ENCODE measurements at regions not wholly inside any gene's neighbourhood (a gene's known extent, or its start where the extent isn't known, plus 50 kb on each side); places are given as distances from the start of the nearest gene placed in this dataset.
"Not testable (repeated sequence)": the region's sequence is repeated elsewhere in the genome, so short reads cannot be mapped to it uniquely, and the experiment has no call there.

DNA sequence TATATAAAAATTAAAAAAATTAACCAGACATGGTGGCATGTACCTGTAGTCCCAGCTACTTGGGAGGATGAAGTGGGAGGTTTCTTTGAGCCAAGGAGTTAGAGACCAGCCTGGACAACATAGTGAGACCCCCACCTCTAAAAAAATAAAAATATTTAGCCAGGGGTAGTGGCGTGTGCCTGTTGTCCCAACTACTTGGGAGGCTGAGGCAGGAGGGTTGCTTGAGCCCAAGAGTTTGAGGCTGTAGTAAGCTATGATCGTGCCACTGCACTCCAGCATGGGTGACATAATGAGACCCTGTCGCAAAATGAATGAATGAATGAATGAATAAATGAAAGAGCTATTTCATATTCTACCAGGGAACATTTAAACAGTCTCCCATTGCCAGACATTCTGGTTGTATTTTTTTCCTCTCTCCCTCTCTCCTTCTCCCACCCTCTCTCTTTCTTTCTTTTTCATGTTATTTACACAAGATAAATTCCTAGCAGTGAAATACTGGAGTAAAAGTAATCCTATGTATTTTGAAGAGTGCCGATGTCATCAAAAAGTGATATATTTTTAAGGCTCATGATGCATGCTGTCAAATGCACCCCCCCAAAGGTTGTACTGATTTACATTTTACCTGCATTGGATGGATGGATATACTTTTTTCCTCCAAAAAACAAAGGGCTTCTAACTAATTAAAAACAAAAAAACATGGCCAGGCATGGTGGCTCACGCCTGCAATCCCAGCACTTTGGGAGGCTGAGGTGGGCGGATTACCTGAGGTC is 194.8 kb upstream of the ZNF217 start:
- no peak overlapping the region for H3K27ac Mint-ChIP-seq
- H3K4me3 Mint-ChIP-seq: no peak overlapping the region
- no peak for DNase-seq
- no peak for TF ChIP-seq CTCF (IDR thresholded peaks at IDR 0.05)
- H3K9me3 Mint-ChIP-seq: no peaks in the 10 kb centered on the region
- no peak for ATAC-seq
- peaks cover 28% of the 10 kb centered on the region for H3K4me1 Mint-ChIP-seq (ENCODE audit: low read depth)
- H3K27me3 Mint-ChIP-seq: no peaks in the 10 kb centered on the region
- H3K36me3 Mint-ChIP-seq (ENCODE audit: low read depth): no peaks in the 10 kb centered on the region
- CTCF ChIA-PET: no interaction called here
- POLR2A ChIA-PET: no interaction called here
- intact Hi-C loops (cut with micrococcal nuclease): no loop called here

DNA sequence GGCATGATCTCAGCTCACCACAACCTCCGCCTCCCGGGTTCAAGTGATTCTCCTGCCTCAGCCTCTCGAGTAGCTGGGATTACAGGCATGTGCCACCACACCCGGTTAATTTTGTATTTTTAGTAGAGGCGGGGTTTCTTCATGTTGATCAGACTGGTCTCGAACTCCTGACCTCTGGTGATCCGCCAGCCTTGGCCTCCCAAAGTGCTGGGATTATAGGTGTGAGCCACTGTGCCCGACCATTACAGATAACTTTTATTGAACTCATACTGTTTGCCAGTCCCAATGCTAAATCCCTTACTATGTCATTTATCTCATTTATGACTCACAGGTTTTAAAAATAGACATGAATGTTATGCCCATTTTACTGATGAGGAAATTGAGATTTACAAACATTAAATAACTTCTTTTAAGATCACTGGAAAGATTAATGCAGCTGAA is 193.9 kb upstream of the ZNF217 start:
- ATAC-seq; H3K36me3 Mint-ChIP-seq (ENCODE audit: low read depth); H3K9me3 Mint-ChIP-seq; H3K27ac Mint-ChIP-seq; intact Hi-C loops (cut with micrococcal nuclease); CTCF ChIA-PET; H3K4me3 Mint-ChIP-seq; H3K27me3 Mint-ChIP-seq; DNase-seq: not testable (repeated sequence)
- POLR2A ChIA-PET: interaction anchor here (1.2 kb wide), 1 partner anchor 205 kb away, joined by 3 read pairs; no protein-coding TSS in a partner anchor
- H3K4me1 Mint-ChIP-seq (ENCODE audit: low read depth): peaks cover 28% of the 10 kb centered on the region

DNA sequence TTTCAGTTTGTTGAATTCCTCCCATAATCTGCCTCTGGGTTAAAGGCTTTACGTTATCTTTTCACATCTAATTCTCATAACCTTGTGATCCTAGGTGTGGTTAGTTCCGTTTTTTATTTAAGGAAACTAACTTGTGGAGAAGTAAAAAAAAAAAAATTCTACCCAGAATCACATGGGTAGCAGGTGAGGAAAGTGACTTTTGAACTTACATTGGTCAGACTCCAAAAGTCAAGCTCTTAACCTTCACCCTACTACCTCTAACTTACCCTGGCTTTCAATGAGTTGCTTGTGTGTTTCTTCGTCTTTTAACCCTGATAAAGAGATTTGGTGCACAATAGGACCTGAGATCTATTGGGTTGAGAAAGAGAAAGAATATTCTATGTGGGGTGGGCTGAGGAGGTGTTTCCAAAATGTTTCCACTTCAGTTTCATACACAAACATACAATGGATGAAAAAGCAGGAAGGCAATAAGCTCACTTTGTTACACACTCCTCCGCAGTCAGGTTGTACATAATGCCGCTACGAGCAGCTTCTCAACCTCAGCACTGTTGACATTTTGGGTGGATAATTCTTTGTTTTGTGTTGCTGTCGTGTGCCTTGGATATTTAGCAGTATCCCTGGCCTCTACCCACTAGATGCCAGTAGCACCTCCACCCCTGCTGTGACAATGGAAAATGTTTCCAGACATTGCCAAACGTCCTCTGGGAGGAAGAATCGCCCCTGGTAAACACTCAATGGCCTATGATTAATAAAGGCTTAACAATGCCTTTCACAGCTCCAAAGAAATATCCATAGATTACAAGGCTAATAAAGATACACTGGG is 193.0 kb upstream of the ZNF217 start:
- H3K9me3 Mint-ChIP-seq: no peaks in the 10 kb centered on the region
- no peak for ATAC-seq
- H3K36me3 Mint-ChIP-seq (ENCODE audit: low read depth): no peaks in the 10 kb centered on the region
- no peak overlapping the region for H3K27ac Mint-ChIP-seq
- intact Hi-C loops (cut with micrococcal nuclease): no loop called here
- no peak overlapping the region for H3K4me3 Mint-ChIP-seq
- POLR2A ChIA-PET: interaction anchor here (1.2 kb wide), 1 partner anchor 204 kb away, joined by 3 read pairs; no protein-coding TSS in a partner anchor
- peaks cover 28% of the 10 kb centered on the region for H3K4me1 Mint-ChIP-seq (ENCODE audit: low read depth)
- TF ChIP-seq CTCF (IDR thresholded peaks at IDR 0.05): no peak
- no peak for DNase-seq
- CTCF ChIA-PET: interaction anchor here (1.2 to 1.7 kb wide), 2 partner anchors 20 to 79 kb away, joined by 3 to 4 read pairs; no protein-coding TSS in a partner anchor
- H3K27me3 Mint-ChIP-seq: no peaks in the 10 kb centered on the region

DNA sequence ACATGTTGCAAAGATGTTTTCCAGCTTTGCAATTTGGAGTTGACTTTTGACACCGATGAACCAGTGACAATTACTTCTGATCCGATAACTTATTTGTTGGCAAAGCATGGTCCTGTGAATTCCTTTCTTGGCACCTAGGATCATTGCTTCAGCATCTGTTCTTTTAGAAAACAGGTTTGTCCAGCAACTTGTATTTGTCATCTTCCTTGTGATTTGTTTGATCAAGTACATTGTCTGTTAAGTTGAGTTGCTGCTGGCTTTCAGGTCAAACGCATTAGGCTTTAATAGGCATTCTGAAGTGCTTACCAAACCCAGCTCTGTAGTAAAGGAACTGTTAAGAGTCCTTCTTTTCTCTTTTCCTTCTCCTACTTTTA is 192.4 kb upstream of the ZNF217 start:
- ChIA-PET CTCF (interaction anchor here (1.2 to 1.7 kb wide), 2 partner anchors 21 to 80 kb away, joined by 3 to 4 read pairs; no protein-coding TSS in a partner anchor), POLR2A (no interaction called here)
- DNase-seq: no peak
- H3K4me1 Mint-ChIP-seq (ENCODE audit: low read depth): peaks cover 27% of the 10 kb centered on the region
- no peaks in the 10 kb centered on the region for H3K9me3 Mint-ChIP-seq
- TF ChIP-seq CTCF (IDR thresholded peaks at IDR 0.05): no peak
- no peaks in the 10 kb centered on the region for H3K27me3 Mint-ChIP-seq
- intact Hi-C loops (cut with micrococcal nuclease): no loop called here
- no peak for ATAC-seq
- no peaks in the 10 kb centered on the region for H3K36me3 Mint-ChIP-seq (ENCODE audit: low read depth)
- no peak overlapping the region for H3K27ac Mint-ChIP-seq
- H3K4me3 Mint-ChIP-seq: no peak overlapping the region

DNA sequence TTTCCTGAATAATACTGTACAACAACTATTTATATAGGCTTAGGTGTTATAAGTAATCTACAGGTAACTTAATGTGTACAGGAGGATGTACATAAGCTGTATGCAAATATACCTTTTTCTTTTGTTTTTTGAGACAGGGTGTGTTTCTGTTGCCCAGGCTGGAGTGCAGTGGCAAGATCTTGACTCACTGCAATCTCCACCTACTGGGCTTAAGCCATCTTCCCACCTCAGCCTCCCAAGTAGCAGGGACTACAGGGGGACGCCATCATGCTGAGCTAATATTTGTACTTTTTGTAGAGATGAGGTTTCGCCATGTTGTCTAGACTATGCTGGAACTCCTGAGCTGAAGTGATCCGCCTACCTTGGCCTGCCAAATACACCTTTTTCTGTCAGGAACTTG is 191.7 kb upstream of the ZNF217 start:
- ChIA-PET CTCF (interaction anchor here (1.7 kb wide), 1 partner anchor 80 kb away, joined by 3 read pairs; no protein-coding TSS in a partner anchor), POLR2A (no interaction called here)
- peaks cover 21% of the 10 kb centered on the region for H3K4me1 Mint-ChIP-seq (ENCODE audit: low read depth)
- no peaks in the 10 kb centered on the region for H3K36me3 Mint-ChIP-seq (ENCODE audit: low read depth)
- DNase-seq (no peak), ATAC-seq (no peak)
- intact Hi-C loops (cut with micrococcal nuclease): no loop called here
- no peaks in the 10 kb centered on the region for H3K9me3 Mint-ChIP-seq
- H3K27ac Mint-ChIP-seq: no peak overlapping the region
- no peaks in the 10 kb centered on the region for H3K27me3 Mint-ChIP-seq
- no peak overlapping the region for H3K4me3 Mint-ChIP-seq
- TF ChIP-seq CTCF (IDR thresholded peaks at IDR 0.05): no peak

Measured in activated CD8-positive, alpha-beta T cell treated with anti-CD3 and anti-CD28 coated beads for 36 hours (primary cell).